ENCODE measurements at regions not wholly inside any gene's neighbourhood (a gene's known extent, or its start where the extent isn't known, plus 50 kb on each side); places are given as distances from the start of the nearest gene placed in this dataset.

DNA sequence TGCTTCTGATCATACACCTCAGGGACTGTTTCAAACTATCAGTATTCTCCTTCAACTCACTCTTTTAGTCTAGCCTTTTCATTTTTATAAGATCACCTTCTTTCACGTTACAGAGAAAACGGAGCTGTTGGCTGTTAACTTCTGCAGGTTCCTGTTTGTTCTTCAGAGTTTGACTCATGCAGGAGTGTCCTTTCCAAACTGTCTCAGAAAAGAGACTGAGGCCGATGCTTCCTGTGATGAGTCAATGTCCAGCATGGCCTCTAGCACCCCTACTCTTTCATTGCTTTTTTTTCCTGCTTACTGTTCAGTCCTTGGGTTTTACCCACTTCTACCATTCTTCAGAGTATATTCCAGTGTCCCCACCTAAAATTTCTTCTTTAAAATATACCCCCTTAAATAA is 240.8 kb upstream of the RGPD4 start:
- no peak for DNase-seq

DNA sequence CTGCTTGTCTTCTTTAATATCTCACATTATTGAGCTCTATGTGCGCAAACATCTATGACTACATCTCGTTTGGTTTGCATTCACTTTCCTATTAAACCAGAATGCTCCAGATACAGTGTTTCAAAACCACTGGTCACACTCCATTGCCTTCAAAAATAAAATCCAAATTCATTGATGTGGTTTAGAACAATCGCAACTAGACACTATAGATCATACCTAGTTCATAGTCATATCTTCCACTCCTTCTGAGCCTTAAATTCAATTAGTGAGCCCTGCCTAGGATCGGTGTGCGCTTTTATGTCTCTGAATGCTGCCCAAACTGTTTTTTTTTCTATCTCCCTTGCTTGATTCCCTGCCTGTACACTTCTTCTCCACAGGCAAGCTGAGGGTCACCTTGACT is 238.5 kb upstream of the RGPD4 start:
- no peak for DNase-seq

- no peak for DNase-seq
These were observed 237.6 kb upstream of the RGPD4 start for GRCh38 chr2:107589079-107589491.

GRCh38 chr2:107591561-107592279 is 235.0 kb upstream of the RGPD4 start:
- no peak for DNase-seq

- DNase-seq = peak; percentile 70 to 71
These were observed 234.4 kb upstream of the RGPD4 start for GRCh38 chr2:107592280-107592624.

DNA sequence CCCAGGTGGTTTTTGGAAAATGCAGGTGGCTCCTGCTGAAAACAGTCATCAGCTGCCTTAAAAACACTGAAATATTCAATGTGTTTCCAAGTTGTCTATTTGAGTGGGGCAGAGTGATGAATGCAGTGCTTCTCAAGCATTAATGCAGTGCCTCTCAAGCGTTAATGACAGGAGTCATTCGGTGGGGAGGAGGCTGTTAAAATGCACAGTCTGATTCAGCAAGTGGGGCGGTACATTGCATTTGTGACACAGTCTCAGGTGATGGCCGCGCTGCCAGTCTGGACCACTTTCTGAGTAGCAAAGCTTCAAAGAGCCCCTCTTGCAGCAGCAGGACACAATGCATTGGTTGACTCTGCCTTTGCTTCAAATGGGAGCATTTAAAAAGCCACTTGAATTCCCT is 231.4 kb upstream of the RGPD4 start:
- no peak for DNase-seq

DNA sequence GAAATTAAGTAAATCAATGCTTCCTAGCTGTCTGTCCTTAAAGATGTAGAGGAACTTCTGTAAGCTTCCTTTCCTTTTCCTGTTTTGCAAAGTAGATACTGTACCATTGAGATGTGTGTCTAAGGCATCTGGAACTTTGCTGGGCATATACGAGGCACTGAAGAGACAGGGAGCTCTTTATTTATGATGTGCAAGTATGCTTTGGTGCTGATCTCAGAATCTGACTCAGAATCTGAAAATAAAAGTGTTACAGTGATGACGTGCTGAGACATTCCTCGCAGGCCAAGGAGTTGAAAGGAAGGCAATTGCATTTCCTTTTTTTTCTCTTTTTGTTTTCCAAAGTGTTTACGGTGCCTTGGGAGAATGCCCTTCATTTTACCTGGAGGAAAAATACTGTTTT is 230.9 kb upstream of the RGPD4 start:
- no peak for DNase-seq

GRCh38 chr2:107597507-107597906 is 229.2 kb upstream of the RGPD4 start:
- no peak for DNase-seq

- DNase-seq = no peak
These were observed 223.9 kb upstream of the RGPD4 start for GRCh38 chr2:107602801-107603200.

DNA sequence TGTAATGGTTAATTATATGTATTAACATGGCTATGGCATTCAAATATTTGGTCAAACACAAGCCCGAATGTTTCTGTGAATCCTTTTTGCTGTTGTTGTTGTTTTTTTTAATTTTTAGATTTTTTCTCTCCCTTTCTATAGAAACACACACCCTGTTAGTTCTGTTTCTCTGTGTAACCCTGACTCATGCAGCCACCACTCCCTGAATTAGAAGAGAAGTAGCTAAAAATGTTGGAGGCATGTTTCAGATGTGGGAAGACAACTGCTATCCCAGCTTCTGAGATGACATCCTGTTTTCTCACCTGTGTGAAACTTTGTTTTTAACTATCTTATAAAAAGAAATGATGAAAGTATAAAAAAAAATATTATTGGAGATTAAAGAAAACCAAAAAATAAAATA is 219.6 kb upstream of the RGPD4 start:
- DNase-seq = no peak

GRCh38 chr2:107607473-107607872 is 219.2 kb upstream of the RGPD4 start:
- DNase-seq = no peak

DNA sequence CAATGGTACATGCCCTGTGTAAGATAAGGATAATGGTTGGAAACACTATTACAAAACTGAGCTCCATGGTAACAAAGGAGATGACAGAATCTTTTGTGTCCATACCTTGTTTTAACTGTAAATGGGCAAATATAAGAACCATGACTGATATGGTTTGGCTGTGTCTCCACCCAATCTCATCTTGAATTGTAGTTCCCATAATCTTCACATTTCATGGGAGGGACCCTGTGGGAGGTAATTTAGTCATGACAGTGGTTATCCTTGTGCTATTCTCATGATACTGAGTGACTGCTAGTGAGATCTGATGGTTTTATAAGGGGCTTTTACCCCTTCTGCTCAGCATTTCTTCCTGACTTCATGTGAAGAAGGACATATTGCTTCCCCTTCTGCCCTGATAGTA is 211.7 kb upstream of the RGPD4 start:
- no peak for DNase-seq

GRCh38 chr2:107618769-107619168 is 207.9 kb upstream of the RGPD4 start:
- DNase-seq = no peak

DNA sequence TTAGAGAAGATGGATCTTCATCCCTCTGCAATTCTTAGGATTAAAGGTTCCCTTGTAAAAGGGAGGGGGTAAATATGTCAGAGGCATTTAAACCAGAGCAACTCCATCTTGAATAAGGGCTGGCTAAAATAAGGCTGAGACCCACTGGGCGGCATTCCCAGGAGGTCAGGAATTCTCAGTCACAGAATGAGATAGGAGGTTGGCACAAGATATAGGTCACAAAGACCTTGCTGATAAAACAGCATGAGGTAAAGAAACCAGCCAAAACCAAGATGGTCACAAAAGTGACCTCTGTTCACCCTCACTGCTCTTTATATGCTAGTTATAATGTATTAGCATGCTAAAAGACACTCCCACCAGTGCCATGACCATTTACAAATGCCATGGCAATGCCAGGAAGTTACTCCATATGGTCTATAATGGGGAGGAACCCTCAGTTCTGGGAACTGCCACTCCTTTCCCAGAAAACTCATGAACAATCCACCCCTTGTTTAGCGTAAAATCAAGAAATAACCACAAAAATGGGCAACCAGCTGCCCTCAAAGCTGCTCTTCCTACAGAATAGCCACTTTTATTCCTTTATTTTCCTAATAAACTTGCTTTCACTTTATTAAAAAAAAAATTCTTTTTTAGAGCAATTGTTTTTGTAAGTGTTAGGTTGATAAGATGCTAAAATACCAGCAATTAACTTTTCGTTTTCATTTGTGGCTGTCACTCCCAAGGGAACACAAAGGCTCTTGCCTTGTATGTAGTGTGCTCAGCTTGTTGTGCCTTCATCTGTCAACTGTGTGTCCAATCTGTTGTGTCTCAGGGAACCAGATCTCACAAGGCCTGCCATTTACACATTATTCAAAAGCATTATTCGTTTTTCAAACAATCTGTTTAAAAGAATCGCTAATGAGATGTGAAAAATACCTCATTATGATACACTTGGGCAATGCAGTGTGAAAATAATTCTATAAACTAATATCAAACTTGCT is 205.2 kb upstream of the RGPD4 start:
- no peak for DNase-seq

- DNase-seq = no peak
These were observed 203.9 kb upstream of the RGPD4 start for GRCh38 chr2:107622741-107623310.

DNA sequence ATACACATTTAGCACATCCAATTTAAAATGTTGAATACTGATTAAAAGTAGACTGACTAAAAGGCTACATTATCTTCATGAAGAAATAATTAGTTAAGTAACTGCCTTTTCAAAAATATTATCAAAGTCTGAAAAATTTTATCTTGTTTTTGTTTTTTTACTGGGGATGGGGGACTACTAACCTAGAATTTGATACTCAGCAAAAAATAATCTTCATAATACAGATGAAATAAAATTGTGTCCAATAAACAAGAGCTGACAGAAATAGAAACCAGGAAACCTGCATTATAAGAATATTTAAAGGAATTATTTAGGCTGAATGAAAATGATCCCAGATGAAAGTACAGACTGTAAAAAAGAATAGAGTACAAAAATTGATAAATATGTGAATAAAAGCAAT is 200.7 kb upstream of the RGPD4 start:
- DNase-seq = no peak

- DNase-seq = no peak
These were observed 199.5 kb upstream of the RGPD4 start for GRCh38 chr2:107627164-107627563.

- no peak for DNase-seq
These were observed 198.8 kb upstream of the RGPD4 start for GRCh38 chr2:107627926-107628325.

GRCh38 chr2:107633580-107634147 is 193.0 kb upstream of the RGPD4 start:
- peak; percentile 6 to 7 for DNase-seq

DNA sequence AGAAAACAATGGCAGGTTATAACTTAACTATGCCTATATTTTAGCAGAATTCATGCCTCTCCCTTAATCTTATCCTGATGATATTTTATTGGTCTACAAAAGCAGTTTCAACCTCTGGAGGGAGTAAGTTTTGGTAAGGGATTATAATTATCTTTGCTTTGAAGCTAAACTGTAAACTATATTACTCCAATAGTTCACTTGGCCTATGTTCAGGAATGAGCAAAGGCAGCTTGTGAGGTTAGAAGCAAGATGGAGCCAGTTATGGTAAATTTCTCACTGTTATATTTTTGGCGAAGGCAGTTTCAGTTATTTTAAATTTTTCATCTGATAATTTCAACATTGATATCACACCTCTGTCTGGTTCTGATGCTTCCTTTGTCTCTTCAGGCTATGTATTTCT is 192.5 kb upstream of the RGPD4 start:
- no peak for DNase-seq

GRCh38 chr2:107635883-107636282 is 190.8 kb upstream of the RGPD4 start:
- no peak for DNase-seq

DNA sequence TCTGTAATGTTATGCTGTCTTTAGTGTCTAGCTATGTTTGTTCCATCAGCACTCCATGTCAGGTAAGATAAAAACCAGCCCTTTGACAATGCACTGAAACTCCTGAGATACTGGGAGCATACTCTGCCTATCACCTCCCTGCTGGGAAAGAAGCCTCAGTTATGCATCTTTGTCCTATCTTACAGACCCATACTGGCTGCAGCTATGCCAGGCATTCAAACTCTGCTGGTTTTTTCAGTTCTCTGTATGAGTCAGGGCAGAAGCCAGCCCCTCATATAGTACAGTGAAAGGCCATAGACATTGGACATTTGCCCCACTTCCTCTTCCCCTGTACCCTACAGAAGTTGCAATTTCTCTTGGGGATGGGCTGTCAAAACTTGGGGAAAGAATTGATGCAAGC is 181.1 kb upstream of the RGPD4 start:
- DNase-seq = no peak

GRCh38 chr2:107648781-107649404 is 177.8 kb upstream of the RGPD4 start:
- no peak for DNase-seq
